HG03196 (cell line): ENCODE measurements at regions not wholly inside any gene's neighbourhood (a gene's known extent, or its start where the extent isn't known, plus 50 kb on each side); places are given as distances from the start of the nearest gene placed in this dataset.

Experiments
- ATAC-seq: cut with Tn5 transposase; IDR thresholded peaks from one replicate; pipeline ENCODE4 v1.9.1; 2021; ENCODE audit not compliant: unreplicated experiment

- ATAC-seq: no peak
Measured at GRCh38 chr19:28981994-28982393, 231.0 kb downstream of the UQCRFS1 start.

GRCh38 chr19:28981518-28981917, 231.4 kb downstream of the UQCRFS1 start:
- no peak for ATAC-seq

- ATAC-seq: no peak
Measured at GRCh38 chr19:28980236-28980868, 232.6 kb downstream of the UQCRFS1 start.

- no peak for ATAC-seq
Measured at GRCh38 chr19:28977826-28978225, 235.1 kb downstream of the UQCRFS1 start.

- no peak for ATAC-seq
Measured at GRCh38 chr19:28972058-28972852, 240.7 kb downstream of the UQCRFS1 start.

- ATAC-seq: no peak
Measured at GRCh38 chr19:28971513-28971912, 241.4 kb downstream of the UQCRFS1 start.

GRCh38 chr19:28971049-28971448, 241.9 kb downstream of the UQCRFS1 start:
- no peak for ATAC-seq

- no peak for ATAC-seq
Measured at GRCh38 chr19:28968721-28969120, 244.2 kb downstream of the UQCRFS1 start.

- ATAC-seq: no peak
Measured at GRCh38 chr19:28966737-28967399, 246.1 kb downstream of the UQCRFS1 start.

GRCh38 chr19:28964500-28964899, 248.5 kb downstream of the UQCRFS1 start:
- no peak for ATAC-seq

- no peak for ATAC-seq
Measured at GRCh38 chr19:28963486-28964250, 249.3 kb downstream of the UQCRFS1 start.

GRCh38 chr19:28961772-28962500, 251.0 kb downstream of the UQCRFS1 start:
- no peak for ATAC-seq

- ATAC-seq: no peak
Measured at GRCh38 chr19:28960986-28961705, 251.8 kb downstream of the UQCRFS1 start.

- no peak for ATAC-seq
Measured at GRCh38 chr19:28960586-28960985, 252.4 kb downstream of the UQCRFS1 start.

- no peak for ATAC-seq
Measured at GRCh38 chr19:28956961-28957360, 256.0 kb downstream of the UQCRFS1 start.

GRCh38 chr19:28956421-28956820, 256.5 kb downstream of the UQCRFS1 start:
- no peak for ATAC-seq

- ATAC-seq: no peak
Measured at GRCh38 chr19:28949535-28949934, 263.4 kb downstream of the UQCRFS1 start.

GRCh38 chr19:28949027-28949426, 263.9 kb downstream of the UQCRFS1 start:
- ATAC-seq: no peak

GRCh38 chr19:28948566-28948965, 264.4 kb downstream of the UQCRFS1 start:
- no peak for ATAC-seq

GRCh38 chr19:28948026-28948425, 264.9 kb downstream of the UQCRFS1 start:
- ATAC-seq: no peak
